Transverse colon (tissue), 4 donors: ENCODE measurements at regions not wholly inside any gene's neighbourhood (a gene's known extent, or its start where the extent isn't known, plus 50 kb on each side); places are given as distances from the start of the nearest gene placed in this dataset.

ENCODE experiments used
- EP300 ChIP-seq: sonication (generic); formaldehyde crosslinking; IDR thresholded peaks from one replicate; pipeline ENCODE4 v1.6.1; 2017; ENCODE audit warnings: antibody characterized with exemption, low read depth
- POLR2A ChIP-seq: fragments of 450-650 bp; IDR thresholded peaks from one replicate; pipeline ENCODE4 v1.6.1; 2016; ENCODE audit warnings: antibody characterized with exemption, mild to moderate bottlenecking, moderate library complexity
- POLR2AphosphoS5 ChIP-seq, 3 donors: sonication (generic); formaldehyde crosslinking; IDR thresholded peaks; one replicate each; pipeline ENCODE4 v1.6.1; 2016; ENCODE audit warnings: antibody characterized with exemption in 3 of 3
- TF ChIP-seq, protein P1 (sequence below), 5 experiments: fragments of 200-600 bp in 3 of 5; fragments of 450-650 bp in 2 of 5; sonication (generic) in 3 of 5; IDR thresholded peaks; 1 replicate in 2 of 5; 2 replicates in 3 of 5; pipeline ENCODE4 v1.5.1; 2016 to 2017; ENCODE audit warnings: antibody characterized with exemption in 5 of 5, inconsistent platforms in 3 of 5, mild to moderate bottlenecking in 2 of 5, moderate library complexity in 1 of 5

DNA sequence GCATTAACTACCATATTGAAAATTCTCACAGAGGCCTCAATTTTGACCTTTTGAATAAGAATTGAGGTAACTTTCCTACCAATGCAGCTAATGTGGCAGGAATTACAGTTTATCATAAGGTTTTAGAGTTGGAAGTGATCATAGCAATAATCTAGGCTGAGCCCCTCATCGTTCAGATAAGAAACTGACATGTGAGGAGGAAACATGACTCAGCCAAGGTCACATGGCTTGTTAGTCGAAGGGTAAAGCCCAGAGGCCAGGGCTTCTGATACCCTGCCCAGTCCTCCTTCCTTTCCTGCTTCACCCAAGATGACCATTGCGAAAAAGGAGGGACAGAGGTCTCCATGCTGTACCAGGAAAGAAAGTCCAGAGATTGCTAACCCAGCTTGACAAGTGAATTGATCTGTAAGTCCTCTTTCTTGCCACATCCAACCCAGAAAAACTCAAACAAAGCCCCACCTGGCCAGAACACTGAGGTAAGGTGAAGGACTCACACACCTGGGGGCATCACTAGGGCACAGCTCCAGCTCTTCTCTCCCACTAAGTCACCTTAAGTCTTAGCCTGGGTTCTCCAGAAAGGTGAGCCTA, 174.8 kb downstream of the EN1 start:
- TF ChIP-seq, protein P1, sequence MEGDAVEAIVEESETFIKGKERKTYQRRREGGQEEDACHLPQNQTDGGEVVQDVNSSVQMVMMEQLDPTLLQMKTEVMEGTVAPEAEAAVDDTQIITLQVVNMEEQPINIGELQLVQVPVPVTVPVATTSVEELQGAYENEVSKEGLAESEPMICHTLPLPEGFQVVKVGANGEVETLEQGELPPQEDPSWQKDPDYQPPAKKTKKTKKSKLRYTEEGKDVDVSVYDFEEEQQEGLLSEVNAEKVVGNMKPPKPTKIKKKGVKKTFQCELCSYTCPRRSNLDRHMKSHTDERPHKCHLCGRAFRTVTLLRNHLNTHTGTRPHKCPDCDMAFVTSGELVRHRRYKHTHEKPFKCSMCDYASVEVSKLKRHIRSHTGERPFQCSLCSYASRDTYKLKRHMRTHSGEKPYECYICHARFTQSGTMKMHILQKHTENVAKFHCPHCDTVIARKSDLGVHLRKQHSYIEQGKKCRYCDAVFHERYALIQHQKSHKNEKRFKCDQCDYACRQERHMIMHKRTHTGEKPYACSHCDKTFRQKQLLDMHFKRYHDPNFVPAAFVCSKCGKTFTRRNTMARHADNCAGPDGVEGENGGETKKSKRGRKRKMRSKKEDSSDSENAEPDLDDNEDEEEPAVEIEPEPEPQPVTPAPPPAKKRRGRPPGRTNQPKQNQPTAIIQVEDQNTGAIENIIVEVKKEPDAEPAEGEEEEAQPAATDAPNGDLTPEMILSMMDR (IDR thresholded peaks at IDR 0.05), result no peak
- TF ChIP-seq POLR2AphosphoS5 (IDR thresholded peaks at IDR 0.05) (no peak), POLR2A (no peak), EP300 (no peak)
